ENCODE measurements at regions not wholly inside any gene's neighbourhood (a gene's known extent, or its start where the extent isn't known, plus 50 kb on each side); places are given as distances from the start of the nearest gene placed in this dataset.

GRCh38 chr6:91415031-91415605 lies 828.2 kb upstream of the MAP3K7 start:
- in situ Hi-C loops (cut with HindIII; ENCODE audit: low pct_ligation_motif_present, low sequenced_read_pairs), result no loop called here
- no peaks in the 10 kb centered on the region for H3K27me3 ChIP-seq (replicated peaks)
- no peak for TF ChIP-seq CTCF (IDR thresholded peaks at IDR 0.05; ENCODE audit: low read depth, low read length, missing control alignments)
- no peak for DNase-seq
- no peak overlapping the region for H3K4me3 ChIP-seq (ENCODE audit: low read depth, low read length)
- no peak overlapping the region for H3K27ac ChIP-seq
- no peaks in the 10 kb centered on the region for H3K36me3 ChIP-seq (replicated peaks)

DNA sequence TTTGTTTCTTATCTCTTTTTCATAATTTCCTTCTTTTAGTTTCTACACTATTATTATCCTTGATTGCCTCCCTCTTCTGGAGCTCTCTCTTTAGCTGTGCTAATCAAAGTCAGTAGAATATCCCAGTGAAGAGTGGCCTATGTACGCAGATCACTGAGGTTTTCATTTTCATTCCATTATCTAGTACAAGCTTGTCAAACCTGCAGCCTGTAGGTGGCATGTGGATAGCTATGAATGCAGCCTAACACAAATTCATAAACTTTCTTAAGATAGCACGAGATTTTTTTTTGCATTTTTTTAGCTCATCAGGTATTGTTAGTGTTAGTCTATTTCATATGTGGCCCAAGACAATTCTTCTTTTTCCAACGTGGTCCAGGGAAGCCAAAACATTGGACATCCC lies 825.7 kb upstream of the MAP3K7 start:
- TF ChIP-seq CTCF (IDR thresholded peaks at IDR 0.05; ENCODE audit: low read depth, low read length, missing control alignments), result no peak
- Histone ChIP-seq H3K27me3 (replicated peaks) (no peaks in the 10 kb centered on the region), H3K27ac (no peak overlapping the region), H3K36me3 (replicated peaks) (no peaks in the 10 kb centered on the region), H3K4me3 (ENCODE audit: low read depth, low read length) (no peak overlapping the region)
- in situ Hi-C loops (cut with HindIII; ENCODE audit: low pct_ligation_motif_present, low sequenced_read_pairs), result no loop called here
- DNase-seq, result no peak

DNA sequence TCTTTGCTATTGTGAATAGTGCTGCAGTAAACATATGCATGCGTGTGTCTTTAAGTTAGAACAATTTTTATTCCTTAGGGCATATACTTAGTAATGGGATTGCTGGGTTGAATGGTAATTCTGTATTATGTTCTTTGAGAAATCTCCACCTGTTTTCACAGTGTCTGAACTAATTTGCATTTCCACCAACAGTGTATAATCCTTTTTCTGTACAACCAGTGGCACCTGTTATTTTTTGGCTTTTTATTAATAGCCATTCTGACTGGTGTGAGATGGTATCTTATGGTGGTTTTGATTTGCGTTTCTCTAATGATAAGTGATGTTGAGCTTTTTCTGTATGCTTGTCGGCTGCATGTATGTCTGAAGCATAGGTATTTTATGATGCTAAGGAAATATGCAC lies 820.8 kb upstream of the MAP3K7 start:
- no peak for TF ChIP-seq CTCF (IDR thresholded peaks at IDR 0.05; ENCODE audit: low read depth, low read length, missing control alignments)
- no peaks in the 10 kb centered on the region for H3K36me3 ChIP-seq (replicated peaks)
- no peak overlapping the region for H3K27ac ChIP-seq
- no peak for DNase-seq
- H3K27me3 ChIP-seq (replicated peaks), result no peaks in the 10 kb centered on the region
- no peak overlapping the region for H3K4me3 ChIP-seq (ENCODE audit: low read depth, low read length)
- in situ Hi-C loops (cut with HindIII; ENCODE audit: low pct_ligation_motif_present, low sequenced_read_pairs), result no loop called here

GRCh38 chr6:91392951-91393350 lies 806.1 kb upstream of the MAP3K7 start:
- Histone ChIP-seq H3K27ac (no peak overlapping the region), H3K27me3 (replicated peaks) (no peaks in the 10 kb centered on the region), H3K36me3 (replicated peaks) (no peaks in the 10 kb centered on the region), H3K4me3 (ENCODE audit: low read depth, low read length) (no peak overlapping the region)
- in situ Hi-C loops (cut with HindIII; ENCODE audit: low pct_ligation_motif_present, low sequenced_read_pairs), result no loop called here
- no peak for DNase-seq
- no peak for TF ChIP-seq CTCF (IDR thresholded peaks at IDR 0.05; ENCODE audit: low read depth, low read length, missing control alignments)

GRCh38 chr6:91387290-91388059 lies 800.6 kb upstream of the MAP3K7 start:
- no peak overlapping the region for H3K27ac ChIP-seq
- TF ChIP-seq CTCF (IDR thresholded peaks at IDR 0.05; ENCODE audit: low read depth, low read length, missing control alignments), result no peak
- DNase-seq, result no peak
- no peaks in the 10 kb centered on the region for H3K36me3 ChIP-seq (replicated peaks)
- no peak overlapping the region for H3K4me3 ChIP-seq (ENCODE audit: low read depth, low read length)
- in situ Hi-C loops (cut with HindIII; ENCODE audit: low pct_ligation_motif_present, low sequenced_read_pairs), result no loop called here
- no peaks in the 10 kb centered on the region for H3K27me3 ChIP-seq (replicated peaks)

Data from brain microvascular endothelial cell (primary cell).